Gastrocnemius medialis (tissue), 4 donors: ENCODE measurements at regions not wholly inside any gene's neighbourhood (a gene's known extent, or its start where the extent isn't known, plus 50 kb on each side); places are given as distances from the start of the nearest gene placed in this dataset.

Source experiments
- ATAC-seq, 2 donors: fragments of 150-250 bp; one replicate each; pipeline ENCODE4 v1.9.1; 2016
- DNase-seq, 2 donors: peaks; one replicate each; pipeline ENCODE4 v3.0.0-alpha.2; 2019
- H3K27ac ChIP-seq, 4 donors: fragments of 200-600 bp; sonication (generic); 1 replicate in 1 of 4; 2 replicates in 3 of 4; pipeline ENCODE4 v1.5.1; 2016 to 2018; ENCODE audit warnings: mild to moderate bottlenecking in 2 of 4, moderate library complexity in 1 of 4
- H3K27me3 ChIP-seq, 3 donors: fragments of 200-600 bp; sonication (generic) in 2 of 3; 1 replicate in 1 of 3; 2 replicates in 2 of 3; pipeline versions ENCODE4 v1.5.1 to v1.6.0; 2016 to 2019; ENCODE audit warnings: mild to moderate bottlenecking in 1 of 3, moderate library complexity in 1 of 3
- H3K36me3 ChIP-seq, 2 donors: fragments of 200-600 bp; sonication (generic) in 1 of 2; one replicate each; pipeline ENCODE4 v1.5.1; 2017 to 2018
- H3K4me1 ChIP-seq, 2 donors: fragments of 200-600 bp; sonication (generic) in 1 of 2; one replicate each; pipeline ENCODE4 v1.5.1; 2016 to 2017; ENCODE audit warnings: mild to moderate bottlenecking in 2 of 2
- H3K4me3 ChIP-seq, 4 donors: fragments of 200-600 bp; sonication (generic) in 3 of 4; 1 replicate in 1 of 4; 2 replicates in 3 of 4; pipeline ENCODE4 v1.5.1; 2016 to 2019; ENCODE audit warnings: mild to moderate bottlenecking in 2 of 4
- H3K9me3 ChIP-seq, 3 donors: fragments of 200-600 bp; sonication (generic) in 2 of 3; 1 replicate in 1 of 3; 2 replicates in 2 of 3; pipeline ENCODE4 v1.5.1; 2016 to 2019
- CTCF ChIP-seq, 5 experiments: fragments of 450-650 bp in 3 of 5; fragments of 200-600 bp in 2 of 5; sonication (generic) in 2 of 5; IDR thresholded peaks in 4 of 5; conservative IDR thresholded peaks in 1 of 5; 1 replicate in 4 of 5; 2 replicates in 1 of 5; pipeline ENCODE4 v1.5.1; 2016 to 2019; ENCODE audit warnings: antibody characterized with exemption in 5 of 5, mild to moderate bottlenecking in 3 of 5, moderate library complexity in 3 of 5
- POLR2A ChIP-seq, 2 donors: fragments of 450-650 bp; IDR thresholded peaks; one replicate each; pipeline ENCODE4 v1.6.1; 2017; ENCODE audit warnings: antibody characterized with exemption in 2 of 2, mild to moderate bottlenecking in 2 of 2, moderate library complexity in 2 of 2
- in situ Hi-C, 4 donors: fragments of 200-750 bp; cut with MboI; loops; one replicate each; pipeline versions ENCODE4 v1.15.0 to v1.8.0; 2017; ENCODE audit warnings: low sequenced_read_pairs in 4 of 4
- intact Hi-C: fragments of 100-400 bp; cut with DNase I; formaldehyde crosslinking; loops from one replicate; pipeline ENCODE4 v1.15.1; 2023; ENCODE audit warnings: low total_unique reads

DNA sequence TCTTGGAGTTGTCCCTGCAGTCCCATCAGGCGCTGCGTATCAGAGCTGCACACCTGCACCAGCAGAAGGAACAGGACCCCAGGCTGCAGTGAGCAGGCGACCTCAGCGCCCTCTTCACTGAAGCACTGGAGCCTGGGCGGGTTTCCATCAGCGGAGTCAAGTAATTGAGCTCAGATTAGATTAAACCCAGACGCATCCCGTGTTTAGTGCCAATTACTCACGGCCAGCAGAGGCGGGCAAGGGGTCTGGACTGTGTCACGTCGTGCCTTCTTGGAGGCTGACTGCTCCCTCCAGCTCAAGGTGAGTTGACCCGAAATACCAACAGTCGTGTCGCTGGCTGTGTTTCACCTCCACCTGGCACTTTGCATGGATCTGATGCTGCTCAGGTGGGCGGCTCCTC lies 123.6 kb downstream of the CXCL12 start:
- Histone ChIP-seq H3K27ac (no peak overlapping the region), H3K4me1 (peaks cover 0 to 8% of the 10 kb centered on the region in 2 donors), H3K9me3 (no peaks in the 10 kb centered on the region), H3K4me3 (no peak overlapping the region), H3K36me3 (no peaks in the 10 kb centered on the region), H3K27me3 (no peaks in the 10 kb centered on the region)
- DNase-seq (no peak), ATAC-seq (no peak)
- intact Hi-C loops, result no loop called here
- in situ Hi-C loops, result no loop called here
- TF ChIP-seq POLR2A (IDR thresholded peaks at IDR 0.05) (no peak), CTCF (IDR thresholded peaks at IDR 0.05 in 4 of 5, conservative IDR thresholded peaks at IDR 0.05 in 1 of 5) (no peak)

GRCh38 chr10:44260286-44260928 lies 124.5 kb downstream of the CXCL12 start:
- intact Hi-C loops, result no loop called here
- Histone ChIP-seq H3K27ac (no peak overlapping the region), H3K4me3 (no peak overlapping the region), H3K4me1 (peaks cover 0 to 8% of the 10 kb centered on the region in 2 donors), H3K27me3 (no peaks in the 10 kb centered on the region), H3K9me3 (no peaks in the 10 kb centered on the region), H3K36me3 (no peaks in the 10 kb centered on the region)
- TF ChIP-seq POLR2A (IDR thresholded peaks at IDR 0.05) (no peak), CTCF (IDR thresholded peaks at IDR 0.05 in 4 of 5, conservative IDR thresholded peaks at IDR 0.05 in 1 of 5) (no peak)
- in situ Hi-C loops, result no loop called here
- ATAC-seq (no peak), DNase-seq (no peak)

DNA sequence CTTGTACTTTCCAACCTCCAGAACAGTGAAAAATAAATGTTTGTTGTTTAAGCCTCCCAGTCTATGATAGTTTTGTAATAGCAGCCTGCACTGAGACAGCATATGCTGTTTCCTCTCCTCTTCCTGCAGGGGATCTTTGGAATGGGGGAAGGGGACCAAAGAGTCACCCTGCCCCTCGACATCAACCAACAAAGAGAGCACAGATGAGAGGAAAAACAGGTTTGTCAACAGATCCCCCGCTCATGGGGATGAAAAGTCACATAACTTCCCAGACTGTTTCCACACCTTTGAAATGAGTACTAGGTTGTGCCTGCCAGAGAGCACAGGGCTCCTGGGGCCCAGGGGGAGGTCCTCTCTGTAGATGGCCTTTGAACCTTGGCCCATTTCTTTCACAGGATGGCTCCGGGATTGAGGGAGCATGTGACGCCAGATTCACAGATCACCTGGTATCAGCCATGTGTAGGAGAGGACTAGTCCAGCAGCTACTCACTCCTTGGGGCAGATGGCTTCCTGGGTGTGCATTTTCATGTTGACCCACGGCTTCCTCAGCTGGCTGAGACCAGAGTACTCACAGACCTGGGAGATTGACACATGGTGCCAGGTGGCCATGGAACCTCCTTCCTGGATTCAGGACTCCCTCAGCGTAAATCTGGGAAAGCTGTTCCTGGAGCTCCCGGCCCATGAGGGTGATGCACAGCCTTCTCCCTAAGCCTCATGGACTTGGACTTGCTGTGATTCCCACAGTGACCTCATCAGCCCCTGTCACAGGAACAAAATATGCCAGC lies 125.6 kb downstream of the CXCL12 start:
- ATAC-seq, result no peak
- Histone ChIP-seq H3K9me3 (no peaks in the 10 kb centered on the region), H3K27ac (no peak overlapping the region), H3K4me1 (peaks cover 0 to 10% of the 10 kb centered on the region in 2 donors), H3K27me3 (no peaks in the 10 kb centered on the region), H3K4me3 (no peak overlapping the region), H3K36me3 (no peaks in the 10 kb centered on the region)
- in situ Hi-C loops, result no loop called here
- intact Hi-C loops, result no loop called here
- DNase-seq, result no peak
- TF ChIP-seq POLR2A (IDR thresholded peaks at IDR 0.05), result no peak

DNA sequence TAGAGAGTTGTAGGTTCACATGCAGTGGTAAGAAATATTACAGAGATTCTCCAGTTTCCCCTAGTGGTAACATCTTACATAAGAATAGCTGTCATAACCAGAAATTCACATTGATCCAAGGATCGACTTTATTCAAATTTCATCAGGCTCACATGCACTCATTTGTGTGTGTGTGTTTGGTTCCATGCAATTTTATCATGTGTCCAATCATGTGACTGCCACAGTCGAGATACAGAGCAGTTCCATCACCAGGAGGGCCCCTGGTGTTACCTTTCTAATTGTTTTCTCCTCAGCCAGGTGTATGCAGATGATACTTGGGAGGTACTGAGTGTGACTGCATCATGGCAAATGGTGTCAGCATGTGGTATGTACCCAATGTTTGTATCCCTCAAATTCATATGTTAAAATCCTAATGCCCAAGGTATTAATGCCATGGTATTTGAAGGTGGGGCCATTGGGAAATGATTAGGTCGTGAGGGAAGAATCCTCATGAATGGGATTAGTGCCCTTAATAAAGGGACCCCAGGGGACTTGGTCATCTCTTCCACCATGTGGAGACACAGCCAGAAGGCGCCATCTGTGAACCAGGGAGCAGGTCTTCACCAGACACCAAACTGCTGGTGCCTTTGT lies 126.3 kb downstream of the CXCL12 start:
- TF ChIP-seq CTCF (IDR thresholded peaks at IDR 0.05 in 4 of 5, conservative IDR thresholded peaks at IDR 0.05 in 1 of 5) (no peak), POLR2A (IDR thresholded peaks at IDR 0.05) (no peak)
- no peak for DNase-seq
- Histone ChIP-seq H3K4me1 (peaks cover 0 to 14% of the 10 kb centered on the region in 2 donors), H3K9me3 (no peaks in the 10 kb centered on the region), H3K27me3 (no peaks in the 10 kb centered on the region), H3K4me3 (no peak overlapping the region), H3K27ac (no peak overlapping the region), H3K36me3 (no peaks in the 10 kb centered on the region)
- in situ Hi-C loops, result no loop called here
- intact Hi-C loops, result no loop called here
- ATAC-seq, result no peak

- TF ChIP-seq POLR2A (IDR thresholded peaks at IDR 0.05) (no peak), CTCF (IDR thresholded peaks at IDR 0.05 in 4 of 5, conservative IDR thresholded peaks at IDR 0.05 in 1 of 5) (no peak)
- no peak for DNase-seq
- Histone ChIP-seq H3K4me3 (no peak overlapping the region), H3K9me3 (no peaks in the 10 kb centered on the region), H3K27ac (no peak overlapping the region), H3K36me3 (no peaks in the 10 kb centered on the region), H3K4me1 (peaks cover 0 to 8% of the 10 kb centered on the region in 2 donors), H3K27me3 (no peaks in the 10 kb centered on the region)
- ATAC-seq, result no peak
- in situ Hi-C loops, result no loop called here
- intact Hi-C loops, result no loop called here
These were observed 126.9 kb downstream of the CXCL12 start for GRCh38 chr10:44258019-44258418.
